Tongue (tissue), 1 donor: ENCODE measurements at regions not wholly inside any gene's neighbourhood (a gene's known extent, or its start where the extent isn't known, plus 50 kb on each side); places are given as distances from the start of the nearest gene placed in this dataset.

Experiments used
- DNase-seq: peaks from one replicate; pipeline ENCODE4 v3.0.0-alpha.2; 2015

DNA sequence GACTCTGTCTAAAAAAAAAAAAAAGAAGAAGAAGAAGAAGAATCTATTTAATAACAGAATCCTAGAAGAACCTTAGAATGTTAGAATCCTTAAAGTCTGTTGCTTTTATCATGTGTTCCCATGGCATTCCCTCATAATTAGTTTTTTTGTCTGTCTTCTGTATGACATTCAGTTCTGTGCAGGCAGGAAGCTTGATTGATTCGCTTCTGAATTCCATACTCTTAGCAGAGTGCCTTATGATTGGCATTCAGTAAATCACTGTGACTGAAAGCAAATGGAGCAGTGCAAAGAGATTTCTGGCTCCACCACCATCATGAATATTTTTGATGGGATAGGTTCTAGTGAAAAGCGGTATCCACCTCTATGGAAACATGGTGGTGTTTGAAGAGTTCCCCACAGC is 1065.9 kb upstream of the RBFOX1 start:
- no peak for DNase-seq

DNA sequence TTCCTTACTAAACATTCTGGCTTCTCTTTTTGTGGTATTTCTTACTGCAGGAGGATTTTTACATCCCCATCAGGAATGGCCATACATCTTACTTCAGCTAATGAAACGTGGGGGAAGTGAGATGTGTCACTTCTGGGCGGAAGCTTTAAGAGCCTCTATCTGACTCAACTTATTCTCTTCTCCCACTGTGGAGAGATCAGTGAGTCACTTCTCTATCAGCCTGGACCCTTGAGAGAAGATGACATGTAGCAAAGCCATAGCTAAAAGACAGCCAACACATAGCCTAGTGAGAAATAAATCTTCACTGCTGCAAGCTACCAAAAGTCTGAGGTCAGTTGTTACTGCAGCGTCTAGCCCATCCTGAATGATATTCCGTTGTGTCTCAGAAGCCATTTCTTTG is 1066.7 kb upstream of the RBFOX1 start:
- no peak for DNase-seq

DNA sequence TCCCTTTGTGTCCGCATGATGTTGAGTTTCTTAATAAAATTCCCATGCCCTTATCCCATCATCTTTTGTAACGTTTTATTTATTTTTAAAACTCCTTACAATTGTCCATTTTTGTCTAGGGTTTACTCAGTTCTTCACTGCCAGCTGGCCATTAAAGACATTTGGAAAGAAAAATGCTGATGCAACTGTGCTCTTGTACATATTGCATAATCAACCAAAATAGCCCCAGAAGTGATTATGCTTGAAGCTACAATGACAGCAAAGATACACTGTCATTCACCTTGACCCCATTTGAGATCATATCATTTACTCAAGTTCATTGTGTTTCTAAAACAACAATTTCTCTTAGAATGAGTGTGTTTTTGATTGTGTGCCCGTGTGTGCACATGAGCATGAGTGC is 1074.6 kb upstream of the RBFOX1 start:
- no peak for DNase-seq

DNA sequence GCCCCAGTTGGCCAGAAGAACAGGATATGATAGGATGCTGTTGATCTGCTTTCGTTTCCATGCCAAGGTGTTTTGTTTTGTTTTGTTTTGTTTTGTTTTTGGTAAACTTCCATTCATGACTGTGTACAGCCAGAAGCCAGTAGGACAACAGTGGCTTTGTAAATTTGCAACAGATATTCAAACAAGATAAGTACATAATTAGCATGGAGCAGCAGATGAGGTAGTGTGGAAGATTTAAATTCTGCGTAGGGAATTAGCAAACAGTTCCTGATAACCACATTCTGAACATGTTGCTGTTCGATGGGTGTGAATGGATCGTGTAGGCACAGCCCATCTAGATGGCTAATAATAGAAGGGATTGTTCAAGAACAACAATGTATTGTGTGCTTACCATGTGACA is 1080.1 kb upstream of the RBFOX1 start:
- DNase-seq, result no peak

DNA sequence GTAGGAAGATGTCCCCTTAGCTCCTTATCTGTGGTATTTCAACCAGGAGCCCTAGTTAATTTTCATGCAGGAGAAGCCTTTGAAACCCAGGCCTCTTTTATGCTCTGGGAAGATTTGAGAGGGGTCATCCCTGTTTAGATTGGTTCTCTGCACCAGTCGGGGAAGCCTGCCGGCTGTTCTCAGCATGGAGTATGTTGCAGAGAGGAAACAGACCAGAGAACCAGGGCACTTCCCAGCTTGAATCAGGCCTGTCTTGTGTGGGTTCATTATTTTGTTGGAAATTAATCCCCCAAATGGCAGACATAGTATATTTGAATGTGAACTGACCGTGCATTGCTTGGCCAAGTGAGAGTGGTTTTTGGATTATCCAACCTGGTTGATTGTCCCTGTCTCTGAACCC is 1082.1 kb upstream of the RBFOX1 start:
- DNase-seq, result no peak

DNA sequence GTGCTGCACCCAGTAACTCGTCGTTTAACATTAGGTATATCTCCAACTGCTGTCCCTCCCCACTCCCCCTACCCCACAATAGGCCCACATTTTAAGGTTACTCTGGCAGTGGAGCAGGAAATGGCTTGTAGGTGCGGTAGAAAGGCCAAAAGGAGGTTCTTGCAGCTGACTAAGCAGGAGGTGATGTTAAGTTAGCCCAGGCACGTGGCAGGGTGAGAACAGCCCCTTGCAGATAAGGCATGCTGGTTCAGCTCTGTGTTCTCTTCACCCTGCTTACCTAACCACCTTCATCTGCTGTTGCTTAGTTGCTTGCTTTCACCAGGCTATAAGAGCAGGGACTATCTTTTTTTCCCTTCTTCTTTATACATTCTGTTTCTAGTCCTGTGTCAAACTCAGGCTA is 1082.8 kb upstream of the RBFOX1 start:
- DNase-seq, result no peak

DNA sequence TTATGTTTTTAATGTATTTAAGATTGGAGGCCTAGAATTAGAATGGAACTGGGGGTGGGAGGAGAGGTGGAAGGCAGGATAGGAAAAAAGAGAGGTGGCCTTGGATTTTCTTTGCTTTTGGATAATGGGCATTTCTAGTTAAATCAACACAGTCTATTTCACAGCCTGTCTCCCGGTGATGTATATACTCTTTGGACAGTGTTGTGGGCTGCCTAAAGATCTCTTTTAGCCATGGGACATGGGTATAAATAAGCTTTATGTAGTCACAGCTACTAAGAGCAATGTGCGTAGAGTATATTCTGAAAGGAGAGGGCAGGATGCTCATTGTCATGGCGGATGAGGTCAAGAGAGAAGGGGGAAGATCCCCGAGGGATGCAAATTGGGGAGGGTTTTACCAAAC is 1084.4 kb upstream of the RBFOX1 start:
- no peak for DNase-seq

DNA sequence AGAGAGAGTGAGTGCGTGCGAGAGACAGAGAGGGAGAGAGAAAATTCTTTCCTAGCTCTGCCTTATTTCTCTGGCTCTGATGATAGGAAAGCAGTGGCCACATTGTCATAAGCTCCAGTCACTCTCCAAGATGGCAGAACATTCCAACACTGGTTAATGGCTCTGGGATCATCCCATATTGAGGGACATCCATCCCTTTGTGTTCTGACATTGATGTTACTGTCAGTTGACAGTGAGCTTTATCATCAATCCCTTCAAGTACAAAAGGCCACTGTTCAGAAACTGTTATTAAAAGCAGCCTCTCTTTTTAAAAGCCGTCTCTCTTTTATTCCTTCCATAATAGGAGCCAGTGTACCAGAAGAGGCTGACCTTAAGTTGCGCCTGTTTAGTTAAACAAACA is 1084.9 kb upstream of the RBFOX1 start:
- DNase-seq, result no peak

DNA sequence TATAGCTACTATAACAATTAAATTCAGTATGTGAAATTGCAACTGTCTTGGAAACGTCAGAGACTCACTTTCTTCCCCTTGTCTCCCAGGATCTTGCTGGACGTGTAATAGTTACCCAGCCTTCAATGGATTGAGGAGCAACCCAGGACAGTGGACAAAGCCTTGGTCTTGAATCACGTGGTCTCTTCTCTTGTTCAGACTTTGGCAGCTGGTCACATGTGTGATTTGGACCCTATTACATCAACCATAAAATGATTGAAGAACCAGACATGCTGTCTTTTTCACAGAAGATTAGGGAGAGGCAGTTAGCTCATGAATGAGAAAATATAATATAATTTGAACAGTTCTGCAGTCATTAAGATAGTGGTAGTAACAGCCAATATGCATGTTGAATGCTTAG is 1085.5 kb upstream of the RBFOX1 start:
- no peak for DNase-seq

DNA sequence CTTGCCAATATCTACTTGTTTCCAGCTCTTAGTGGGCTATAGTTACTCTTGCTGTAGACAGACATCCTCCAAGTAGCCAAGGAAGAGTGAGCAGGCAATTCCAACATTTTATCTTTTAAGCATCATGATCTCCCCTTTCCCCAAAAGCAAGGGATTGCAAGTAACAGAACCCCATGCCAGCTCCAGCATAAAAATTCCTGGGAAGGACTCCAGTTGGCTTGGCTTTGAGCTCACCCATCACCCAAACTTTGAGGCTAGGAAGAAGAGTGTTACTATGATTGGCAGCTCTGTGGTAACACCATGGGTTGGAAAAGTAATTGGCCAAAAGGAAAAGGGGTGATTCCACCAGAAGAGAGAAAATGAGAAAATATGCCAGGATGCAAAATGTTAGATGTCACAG is 1086.4 kb upstream of the RBFOX1 start:
- no peak for DNase-seq

DNA sequence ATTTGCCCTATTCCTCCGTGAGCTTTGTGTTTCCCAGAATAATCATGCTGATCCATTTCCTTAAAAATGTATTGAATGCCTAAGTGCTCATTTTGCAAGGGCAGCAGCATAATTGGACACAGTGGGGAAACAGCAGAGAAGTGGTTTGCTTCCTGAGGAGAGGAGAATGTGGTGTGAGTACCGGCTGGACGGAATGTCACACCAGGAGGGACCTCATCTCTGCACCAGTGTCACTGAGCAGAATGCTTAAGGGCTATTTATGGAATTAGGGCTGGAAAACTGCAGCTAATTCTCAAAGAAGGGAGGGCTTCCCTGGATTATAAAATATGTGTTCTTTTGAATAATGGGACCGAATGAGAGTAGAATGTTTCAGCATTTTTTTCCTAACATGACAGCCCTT is 1100.6 kb upstream of the RBFOX1 start:
- DNase-seq, result no peak

DNA sequence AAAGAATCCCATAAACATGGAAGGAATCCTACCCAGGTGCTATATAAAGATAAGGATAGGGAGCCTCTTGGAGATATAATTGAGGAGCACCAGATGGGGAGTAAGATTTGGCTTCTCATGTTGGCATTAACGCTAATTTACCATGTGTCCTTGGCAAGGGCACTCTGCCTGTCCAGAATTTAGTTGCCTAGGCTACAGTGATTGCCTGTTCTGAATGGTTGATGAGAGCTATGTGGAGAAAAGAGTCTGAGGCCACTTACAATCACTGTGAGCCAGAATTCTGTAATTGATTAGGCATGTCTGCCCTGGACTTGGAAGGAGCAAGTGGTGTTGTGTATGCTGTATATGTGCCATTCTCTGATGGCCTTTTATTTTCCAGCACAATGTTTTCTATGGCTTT is 1101.2 kb upstream of the RBFOX1 start:
- no peak for DNase-seq

DNA sequence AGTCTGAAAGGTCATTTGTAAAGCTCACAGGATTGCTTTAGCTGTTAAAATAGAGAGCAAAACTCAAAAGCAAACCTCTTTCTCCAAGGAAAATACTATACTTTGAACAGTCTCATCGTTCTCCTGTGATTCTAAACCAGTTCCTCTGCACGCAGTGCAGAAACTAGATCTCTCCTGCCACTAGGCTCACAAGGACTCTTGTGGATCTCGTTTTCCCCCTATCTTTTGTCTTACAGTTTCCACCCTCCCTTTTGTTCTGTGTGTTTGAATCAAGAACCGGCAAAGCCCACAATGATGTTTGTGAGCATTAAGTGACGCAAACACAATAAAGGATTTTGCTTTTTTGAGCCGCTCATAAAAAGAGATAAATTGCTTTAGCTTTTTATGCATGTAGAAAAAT is 1103.5 kb upstream of the RBFOX1 start:
- no peak for DNase-seq

DNA sequence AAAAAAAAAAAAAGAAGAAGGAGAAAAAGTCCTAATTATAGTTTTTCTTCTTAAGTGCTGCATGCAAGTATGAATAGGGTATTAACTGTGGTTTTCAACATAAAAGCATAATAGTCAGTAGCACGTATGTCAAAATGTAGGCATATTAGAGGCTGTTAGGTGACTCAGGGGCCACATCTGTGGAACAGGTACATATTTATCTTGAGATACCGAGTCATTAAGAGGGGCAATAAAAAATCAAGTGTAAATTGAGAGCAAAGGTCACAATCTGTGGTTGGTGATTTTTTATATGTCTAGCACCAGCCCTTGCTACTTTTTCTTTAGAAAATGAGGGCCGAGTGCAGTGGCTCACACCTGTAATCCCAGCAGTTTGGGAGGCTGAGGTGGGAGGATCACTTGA is 1113.8 kb upstream of the RBFOX1 start:
- no peak for DNase-seq

DNA sequence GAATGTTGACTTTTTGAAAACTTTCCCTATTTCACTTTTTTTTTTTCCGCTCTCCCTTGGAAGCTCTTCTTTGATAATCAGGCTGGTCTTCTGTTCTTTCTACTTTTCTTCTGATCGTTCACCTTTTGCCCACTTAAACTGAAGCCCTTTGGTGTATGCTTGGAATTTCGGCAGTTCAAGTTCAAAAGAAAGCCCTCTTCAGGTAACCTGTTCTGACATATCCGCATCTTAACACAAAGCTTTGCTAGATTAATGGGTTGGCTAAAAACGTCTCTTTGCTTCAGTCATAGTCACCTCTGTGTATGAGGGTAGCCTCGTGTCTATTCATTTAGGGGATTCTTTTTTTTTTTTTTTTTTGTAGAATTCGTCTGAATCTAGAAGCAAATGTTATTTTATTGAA is 1115.8 kb upstream of the RBFOX1 start:
- DNase-seq, result no peak

DNA sequence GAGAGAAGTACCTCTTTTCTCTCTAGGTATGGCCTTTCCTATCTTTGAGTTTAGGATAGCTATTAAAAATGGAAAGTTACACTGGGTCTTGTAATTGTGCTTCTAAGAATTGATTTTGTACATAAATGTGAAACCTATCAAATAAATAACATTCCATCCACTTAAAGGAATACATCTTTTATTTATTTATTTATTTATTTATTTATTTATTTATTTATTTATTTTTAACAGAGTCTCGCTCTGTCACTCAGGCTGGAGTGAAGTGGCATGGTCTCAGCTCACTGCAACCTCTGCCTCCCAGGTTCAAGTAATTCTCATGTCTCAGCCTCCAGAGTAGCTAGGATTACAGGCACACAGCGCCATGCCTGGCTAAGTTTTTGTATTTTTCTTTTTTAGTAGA is 1114.0 kb upstream of the EEF2KMT start:
- no peak for DNase-seq

DNA sequence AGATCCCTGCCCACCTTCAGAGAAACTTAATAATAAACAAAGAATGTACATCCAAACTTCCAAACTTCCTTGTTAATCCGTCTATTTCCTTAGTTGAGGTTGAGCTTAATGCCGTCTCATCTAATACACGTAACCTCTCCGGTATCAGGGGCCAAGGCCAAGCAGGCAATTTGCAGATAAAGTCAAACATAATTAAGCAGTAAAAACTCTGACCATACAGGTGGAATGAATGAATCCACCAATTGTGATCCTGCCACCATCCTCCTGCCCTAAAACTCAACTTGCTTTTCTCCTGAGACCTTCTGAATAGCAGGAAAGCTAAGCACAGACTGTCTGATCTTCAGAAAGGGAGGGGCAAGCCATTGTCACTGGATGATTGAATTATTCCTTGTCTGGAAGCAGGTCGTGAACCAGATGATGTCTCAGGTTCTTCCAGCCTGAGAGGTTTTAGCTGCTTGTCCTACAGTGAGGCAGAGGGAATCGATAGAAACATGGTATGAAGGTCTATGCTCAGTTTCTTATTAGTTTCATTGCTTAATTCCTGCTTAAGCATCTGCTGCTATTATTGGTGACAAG is 1111.8 kb upstream of the EEF2KMT start:
- no peak for DNase-seq

DNA sequence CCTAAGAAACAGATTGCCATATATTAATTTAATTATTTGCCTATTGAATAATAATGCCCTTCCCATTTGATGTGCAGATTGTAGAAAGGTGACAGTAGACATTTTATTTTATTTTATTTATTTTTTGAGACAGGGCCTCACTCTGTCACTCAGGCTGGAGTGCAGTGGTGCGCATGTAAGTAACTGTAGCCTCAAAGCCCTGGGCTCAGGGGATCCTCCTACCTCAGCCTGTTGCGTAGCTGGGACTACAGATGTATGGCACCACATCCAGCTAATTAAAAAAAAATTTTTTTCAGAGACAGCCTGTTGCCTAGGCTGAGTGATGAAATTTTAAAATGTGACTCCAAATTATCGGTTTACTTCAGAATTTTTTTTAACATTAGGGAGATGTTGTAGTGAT is 1110.0 kb upstream of the EEF2KMT start:
- DNase-seq, result no peak

DNA sequence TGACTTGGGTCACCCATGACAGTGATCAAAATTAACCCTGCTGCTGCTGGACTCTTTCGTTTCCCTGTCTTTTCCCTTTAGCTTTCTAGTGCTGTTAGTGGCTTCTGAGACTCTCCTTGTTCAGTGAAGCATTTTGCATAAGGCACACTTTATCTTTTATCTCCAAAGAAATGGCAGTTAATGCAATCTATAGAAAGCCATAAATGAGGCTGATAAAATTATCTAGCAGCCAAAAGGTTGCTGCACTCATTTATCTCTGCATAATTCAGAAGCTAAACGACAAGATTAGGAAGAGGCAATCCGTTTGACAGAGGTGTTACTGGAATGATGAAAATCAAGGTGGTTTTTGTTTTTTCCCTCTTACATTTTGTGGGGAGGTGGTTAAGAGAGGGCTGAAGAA is 1109.5 kb upstream of the EEF2KMT start:
- DNase-seq, result no peak

DNA sequence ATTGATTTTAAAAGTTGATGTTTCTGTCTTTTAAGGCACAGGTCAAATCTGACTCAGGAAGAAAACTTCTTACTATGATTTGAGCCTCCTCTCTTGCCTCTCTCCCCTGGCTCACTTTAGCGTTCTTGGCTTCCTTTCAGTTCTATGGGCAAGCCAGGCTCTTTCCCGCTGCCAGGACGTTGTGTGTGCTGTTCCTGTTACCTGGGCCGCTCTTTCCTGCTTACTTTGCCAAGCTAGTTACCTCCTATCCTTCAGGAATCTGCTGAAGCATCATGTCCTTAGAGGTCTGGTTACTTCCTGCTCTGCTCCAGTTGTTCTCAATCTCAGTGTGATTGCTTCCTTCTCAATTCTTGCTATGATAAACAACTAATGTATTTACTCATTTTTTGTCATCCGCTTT is 1108.5 kb upstream of the EEF2KMT start:
- no peak for DNase-seq

DNA sequence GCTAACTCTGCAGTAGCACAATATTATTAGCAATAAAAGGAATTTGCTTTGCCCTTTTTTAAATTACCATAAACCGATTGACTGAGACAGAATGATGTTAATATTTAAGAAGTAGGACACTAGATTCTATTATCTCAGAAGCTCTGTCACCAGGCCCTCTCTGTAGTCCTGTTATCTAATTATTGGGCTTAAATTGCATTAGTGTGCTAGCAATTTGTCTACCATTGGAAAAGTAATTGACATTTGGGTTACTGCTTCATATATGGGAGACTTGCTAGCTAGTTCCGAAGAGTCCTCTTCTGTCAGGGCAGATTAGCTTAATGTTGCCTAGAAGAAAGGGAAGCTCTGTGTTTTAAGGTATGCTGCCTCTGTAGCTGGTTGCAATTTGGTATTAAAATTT is 1107.3 kb upstream of the EEF2KMT start:
- DNase-seq, result no peak

DNA sequence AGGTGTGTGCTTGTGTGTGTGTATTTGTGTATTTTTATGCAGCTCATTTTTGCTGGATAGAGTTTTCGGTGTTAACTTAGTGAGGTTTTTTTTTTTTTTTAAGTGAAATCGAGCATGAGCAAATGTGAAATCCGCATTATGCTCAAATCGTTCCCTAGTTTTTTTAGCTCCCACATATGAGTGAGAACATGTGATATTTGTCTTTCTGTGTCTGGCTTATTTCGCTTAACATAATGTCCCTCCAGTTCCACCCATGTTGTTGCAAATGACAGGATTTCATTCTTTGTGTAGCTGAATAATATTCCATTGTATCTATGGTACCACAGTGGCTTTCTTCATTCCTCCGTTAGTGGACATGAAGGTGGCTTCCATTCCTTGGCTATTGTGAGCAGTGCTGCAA is 1103.3 kb upstream of the EEF2KMT start:
- no peak for DNase-seq

DNA sequence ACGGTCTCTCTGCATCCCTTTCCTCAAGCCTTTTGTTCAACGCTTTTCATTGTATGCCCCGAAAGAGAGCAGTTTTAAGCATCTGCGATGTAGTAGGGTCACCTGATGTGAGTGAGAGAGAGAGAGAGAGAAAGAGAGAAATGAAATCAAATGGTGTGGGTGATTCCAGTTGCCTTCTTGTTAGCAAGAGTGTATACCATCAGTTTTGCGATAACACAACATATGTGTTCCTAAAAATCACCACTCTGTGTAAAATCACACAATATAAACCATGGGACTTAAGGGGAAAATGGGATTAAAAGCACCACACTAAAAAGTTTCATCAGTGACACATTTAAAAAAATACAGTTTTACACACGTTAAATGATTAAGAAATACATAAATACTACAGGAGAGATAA is 1102.7 kb upstream of the EEF2KMT start:
- no peak for DNase-seq

DNA sequence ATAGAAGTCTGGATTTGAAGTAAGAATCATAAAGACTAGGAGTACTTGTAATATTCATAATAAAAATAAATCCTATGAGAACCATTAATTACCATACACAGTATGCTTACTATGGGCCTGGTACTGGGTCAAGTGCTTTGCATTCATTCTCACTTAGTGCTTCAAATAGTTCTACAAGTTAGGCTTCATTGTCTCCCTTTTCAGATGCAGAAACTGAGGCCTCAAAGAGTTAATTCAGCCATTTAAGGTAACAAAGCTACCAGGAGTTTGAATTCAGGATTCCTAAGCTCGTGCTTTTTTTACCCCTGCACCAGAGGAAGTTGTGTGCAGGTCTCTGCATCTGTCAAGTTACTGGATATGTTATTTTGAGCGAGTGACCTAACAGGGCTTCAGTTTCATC is 1098.4 kb upstream of the EEF2KMT start:
- no peak for DNase-seq

DNA sequence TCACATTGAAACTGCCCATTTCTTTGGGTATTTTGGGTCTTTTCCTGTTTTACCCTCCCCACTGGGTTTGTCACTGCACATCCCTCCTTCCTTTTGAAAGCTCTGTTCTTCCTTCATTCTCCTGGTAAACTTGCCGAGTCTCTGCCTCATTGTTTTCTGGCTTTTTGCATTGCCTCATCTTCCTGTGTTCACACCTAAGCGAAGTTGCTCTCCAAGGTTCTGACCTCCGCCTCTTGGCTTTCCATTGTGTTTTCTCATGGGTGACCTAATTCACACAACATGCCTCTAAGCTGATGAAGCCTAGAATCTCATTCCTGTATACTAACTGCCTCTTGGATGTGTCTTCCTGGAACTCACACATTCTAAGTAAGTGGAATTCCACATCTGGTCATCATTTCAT is 1096.1 kb upstream of the EEF2KMT start:
- DNase-seq, result peak; percentile 45

DNA sequence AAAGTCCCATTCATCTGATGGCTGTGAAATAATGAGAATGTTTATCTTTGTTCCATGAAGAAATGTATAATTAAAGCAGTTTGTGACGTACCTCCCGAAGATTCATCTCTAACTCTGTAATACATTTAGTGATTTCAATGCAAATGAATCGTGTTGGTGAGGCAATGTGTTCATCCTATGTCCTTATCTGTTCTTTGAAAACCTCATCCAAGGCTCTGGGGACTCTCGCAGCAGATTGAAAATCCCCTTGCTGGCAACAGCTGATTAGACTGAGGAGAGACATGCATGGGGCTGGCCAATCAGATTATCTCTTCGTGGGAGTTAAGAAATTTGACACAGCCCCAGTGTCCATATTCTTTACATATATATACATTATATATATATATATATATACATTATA is 1095.4 kb upstream of the EEF2KMT start:
- no peak for DNase-seq
